ENCODE measurements at regions not wholly inside any gene's neighbourhood (a gene's known extent, or its start where the extent isn't known, plus 50 kb on each side); places are given as distances from the start of the nearest gene placed in this dataset.
A peak's percentile ranks its signal among the peaks of the same experiment; 100 is the strongest.

DNA sequence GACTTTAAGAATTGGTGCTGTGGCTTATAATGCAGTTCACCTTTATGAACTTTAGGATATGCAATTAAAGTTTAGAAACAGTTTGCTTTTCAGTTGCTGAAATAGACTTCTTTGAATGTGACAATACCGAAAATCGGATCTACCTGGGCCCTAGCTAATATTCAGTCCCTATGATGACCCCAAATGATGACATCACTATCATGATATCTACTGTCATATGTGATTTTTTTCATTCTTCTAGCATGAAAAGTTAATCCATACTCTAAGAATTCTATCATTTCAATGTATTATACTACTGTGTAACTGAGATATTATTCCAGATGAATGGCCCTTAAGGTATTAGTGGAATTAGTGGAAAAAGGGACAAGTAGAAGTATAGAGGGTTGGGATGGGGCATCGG is 487.2 kb upstream of the TUSC1 start:
- TF ChIP-seq EZH2 (IDR thresholded peaks at IDR 0.05; ENCODE audit: insufficient read depth, poor library complexity, severe bottlenecking): no peak
- TF ChIP-seq EZH2phosphoT487 (IDR thresholded peaks at IDR 0.05; ENCODE audit: insufficient read depth, low read depth): no peak
- Histone ChIP-seq H3K4me2 (ENCODE audit: unreplicated experiment) (no peak overlapping the region), H3K27ac (no peak overlapping the region), H3K4me1 (ENCODE audit: insufficient read depth) (peaks cover 26% of the 10 kb centered on the region), H3K36me3 (ENCODE audit: low read depth) (no peaks in the 10 kb centered on the region), H3K9ac (no peak overlapping the region), H4K20me1 (ENCODE audit: insufficient read depth) (no peaks in the 10 kb centered on the region), H3K9me2 (ENCODE audit: insufficient read depth) (no peaks in the 10 kb centered on the region), H2AFZ (no peak overlapping the region), H3K9me3 (ENCODE audit: low read depth) (no peaks in the 10 kb centered on the region), H3F3A (ENCODE audit: insufficient read depth) (peaks cover 16% of the 10 kb centered on the region), H3K79me2 (ENCODE audit: insufficient read depth) (no peaks in the 10 kb centered on the region), H3K4me3 (no peak overlapping the region), H3K27me3 (replicated peaks; ENCODE audit: insufficient read depth) (no peaks in the 10 kb centered on the region)
- DNase-seq: no peak
- in situ Hi-C loops (cut with MboI): no loop called here
- WGBS, 2 experiments (ENCODE audit: low coverage in 1 of 2, low lambda C conversion rate in 2 of 2, missing lambda C conversion rate in 2 of 2): 77 to 80% methylated on average over 3 of the region's 3 CpGs

DNA sequence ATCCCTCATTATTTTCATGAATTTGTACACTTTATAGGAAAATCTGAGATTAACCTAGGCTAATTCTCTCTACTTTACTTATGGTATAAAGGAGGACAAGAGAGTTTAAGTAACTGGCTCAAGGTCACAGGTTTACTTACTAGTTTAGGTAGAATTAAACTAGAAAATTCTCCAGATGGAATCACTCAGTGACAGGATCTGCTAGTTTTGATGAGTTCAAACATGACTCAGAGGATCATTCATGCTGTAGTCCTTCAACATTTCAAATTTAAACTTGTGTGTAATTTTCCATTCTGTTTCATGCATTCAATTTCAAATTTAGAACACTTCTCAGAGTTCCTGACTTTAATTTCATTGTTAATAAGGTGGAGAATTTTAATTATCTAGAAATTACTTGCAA is 485.7 kb upstream of the TUSC1 start:
- TF ChIP-seq EZH2phosphoT487 (IDR thresholded peaks at IDR 0.05; ENCODE audit: insufficient read depth, low read depth) (no peak), EZH2 (IDR thresholded peaks at IDR 0.05; ENCODE audit: insufficient read depth, poor library complexity, severe bottlenecking) (no peak)
- no peak overlapping the region for H3K9ac ChIP-seq
- peak overlapping the region; percentile 5 for H3K4me2 ChIP-seq (ENCODE audit: unreplicated experiment)
- no peaks in the 10 kb centered on the region for H3K36me3 ChIP-seq (ENCODE audit: low read depth)
- peaks cover 11% of the 10 kb centered on the region; the same call in 1 of the 2 replicates for H3K4me1 ChIP-seq (ENCODE audit: insufficient read depth)
- H3K27ac ChIP-seq: no peak overlapping the region
- H3K4me3 ChIP-seq: no peak overlapping the region
- no peaks in the 10 kb centered on the region for H4K20me1 ChIP-seq (ENCODE audit: insufficient read depth)
- peak; percentile 53 for DNase-seq
- H2AFZ ChIP-seq: no peak overlapping the region
- in situ Hi-C loops (cut with MboI): no loop called here
- no peaks in the 10 kb centered on the region for H3K79me2 ChIP-seq (ENCODE audit: insufficient read depth)
- H3K9me3 ChIP-seq (ENCODE audit: low read depth): no peaks in the 10 kb centered on the region
- H3K9me2 ChIP-seq (ENCODE audit: insufficient read depth): no peaks in the 10 kb centered on the region
- no peaks in the 10 kb centered on the region for H3K27me3 ChIP-seq (replicated peaks; ENCODE audit: insufficient read depth)
- peaks cover 5% of the 10 kb centered on the region; the same call in 1 of the 2 replicates for H3F3A ChIP-seq (ENCODE audit: insufficient read depth)

DNA sequence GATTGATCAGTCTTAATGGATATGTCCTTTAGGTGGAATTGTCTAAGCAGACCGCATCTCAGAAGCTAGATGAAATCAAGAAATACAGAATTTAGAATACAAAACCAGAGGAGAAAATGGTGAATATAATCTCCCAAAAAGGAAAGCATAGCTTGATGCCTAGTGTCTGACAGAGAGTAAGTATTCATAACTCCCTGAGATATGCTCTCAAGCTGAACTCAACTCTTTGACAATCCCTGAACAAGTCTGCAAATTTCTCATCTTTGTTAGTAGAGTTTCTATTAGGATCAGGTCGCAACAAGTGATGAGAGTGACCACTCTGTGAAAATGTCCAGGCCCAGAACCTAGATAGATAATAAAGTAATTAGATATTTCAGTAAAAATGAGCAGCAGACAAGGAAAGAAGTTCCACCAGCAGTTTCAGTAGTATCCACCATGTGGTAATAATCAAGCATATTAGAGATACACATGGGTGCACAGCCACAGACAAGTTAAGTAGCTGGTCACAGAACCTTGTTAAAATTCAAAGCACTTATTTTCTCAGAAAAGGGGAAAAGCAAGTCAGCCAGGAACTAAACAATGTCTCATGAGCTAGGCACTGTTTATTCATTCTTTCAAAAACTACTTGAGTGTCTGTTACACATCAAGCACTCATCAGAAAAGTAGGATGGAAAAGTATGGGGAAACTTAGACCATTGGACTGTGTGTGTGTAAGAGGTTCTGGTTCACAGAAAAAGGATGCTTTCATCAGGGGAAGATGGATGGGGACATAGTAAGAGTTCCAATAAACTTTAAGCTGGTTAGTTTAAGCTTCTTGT is 481.5 kb upstream of the TUSC1 start:
- in situ Hi-C loops (cut with MboI): no loop called here

DNA sequence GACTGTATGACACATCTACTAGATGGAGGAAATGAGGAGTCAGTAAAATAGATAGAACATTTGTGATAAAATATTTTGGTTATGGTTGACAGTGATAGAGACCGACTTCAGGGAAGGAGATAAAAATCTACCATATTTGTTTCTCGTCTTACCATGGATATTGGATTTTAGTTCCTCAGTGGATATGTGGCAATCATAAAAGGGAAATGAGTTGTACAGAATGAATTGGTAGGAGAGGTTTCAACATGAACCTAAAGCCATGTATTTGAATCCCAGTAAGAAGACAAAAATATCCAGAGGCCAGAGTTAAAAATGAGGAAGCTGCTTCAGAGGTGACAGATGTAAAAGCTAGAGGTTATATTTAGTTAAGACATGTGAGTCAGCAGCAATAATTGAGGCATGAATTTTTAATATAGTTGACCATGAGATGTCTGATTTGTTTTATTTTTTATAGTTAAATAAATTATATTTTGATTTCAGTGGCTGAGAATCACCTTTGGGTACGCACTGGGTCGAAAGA is 480.4 kb upstream of the TUSC1 start:
- Histone ChIP-seq H4K20me1 (ENCODE audit: insufficient read depth) (no peaks in the 10 kb centered on the region), H3K36me3 (ENCODE audit: low read depth) (no peaks in the 10 kb centered on the region), H3K9me2 (ENCODE audit: insufficient read depth) (no peaks in the 10 kb centered on the region), H2AFZ (no peak overlapping the region), H3K27me3 (replicated peaks; ENCODE audit: insufficient read depth) (no peaks in the 10 kb centered on the region), H3K4me1 (ENCODE audit: insufficient read depth) (0 out of 2 replicates have a peak, but pooled peaks cover 8% of the 10 kb centered on the region), H3K4me2 (ENCODE audit: unreplicated experiment) (no peak overlapping the region), H3K9ac (no peak overlapping the region), H3F3A (ENCODE audit: insufficient read depth) (0 out of 2 replicates have a peak, but pooled peaks cover 5% of the 10 kb centered on the region), H3K4me3 (no peak overlapping the region), H3K27ac (no peak overlapping the region), H3K9me3 (ENCODE audit: low read depth) (no peaks in the 10 kb centered on the region), H3K79me2 (ENCODE audit: insufficient read depth) (no peaks in the 10 kb centered on the region)
- no peak for DNase-seq
- TF ChIP-seq EZH2 (IDR thresholded peaks at IDR 0.05; ENCODE audit: insufficient read depth, poor library complexity, severe bottlenecking) (no peak), EZH2phosphoT487 (IDR thresholded peaks at IDR 0.05; ENCODE audit: insufficient read depth, low read depth) (no peak)
- WGBS, 2 experiments (ENCODE audit: low coverage in 1 of 2, low lambda C conversion rate in 2 of 2, missing lambda C conversion rate in 2 of 2): 70 to 73% methylated on average over 4 of the region's 4 CpGs
- in situ Hi-C loops (cut with MboI): no loop called here

More for the DNA sequence above, 481.5 kb upstream of the TUSC1 start:
- Histone ChIP-seq H3K9ac (no peak overlapping the region), H3K4me3 (no peak overlapping the region), H3K27me3 (replicated peaks; ENCODE audit: insufficient read depth) (no peaks in the 10 kb centered on the region), H3K36me3 (ENCODE audit: low read depth) (no peaks in the 10 kb centered on the region), H3K4me2 (ENCODE audit: unreplicated experiment) (no peak overlapping the region), H4K20me1 (ENCODE audit: insufficient read depth) (no peaks in the 10 kb centered on the region), H3K4me1 (ENCODE audit: insufficient read depth) (peaks cover 16% of the 10 kb centered on the region; the same call in 1 of the 2 replicates), H2AFZ (0 out of 2 replicates have a peak overlapping the region, but pooled peaks have one; percentile 0), H3K9me2 (ENCODE audit: insufficient read depth) (no peaks in the 10 kb centered on the region), H3K27ac (no peak overlapping the region), H3F3A (ENCODE audit: insufficient read depth) (0 out of 2 replicates have a peak, but pooled peaks cover 5% of the 10 kb centered on the region), H3K79me2 (ENCODE audit: insufficient read depth) (no peaks in the 10 kb centered on the region), H3K9me3 (ENCODE audit: low read depth) (no peaks in the 10 kb centered on the region)
- TF ChIP-seq EZH2phosphoT487 (IDR thresholded peaks at IDR 0.05; ENCODE audit: insufficient read depth, low read depth): no peak
- WGBS, 2 experiments (ENCODE audit: low coverage in 1 of 2, low lambda C conversion rate in 2 of 2, missing lambda C conversion rate in 2 of 2): 69 to 73% methylated on average over 2 of the region's 2 CpGs
- DNase-seq: peak; percentile 15
